Suprapubic skin (tissue), 4 donors: ENCODE measurements at regions not wholly inside any gene's neighbourhood (a gene's known extent, or its start where the extent isn't known, plus 50 kb on each side); places are given as distances from the start of the nearest gene placed in this dataset.

Source experiments
- DNase-seq, 2 donors: peaks; one replicate each; pipeline ENCODE4 v3.0.0-alpha.2; 2019; ENCODE audit warnings: low spot score in 2 of 2
- H3K27ac ChIP-seq: fragments of 200-600 bp; sonication (generic); one replicate; pipeline ENCODE4 v1.5.1; 2019
- H3K27me3 ChIP-seq: fragments of 200-600 bp; sonication (generic); one replicate; pipeline ENCODE4 v1.5.1; 2019
- H3K36me3 ChIP-seq: fragments of 200-600 bp; sonication (generic); one replicate; pipeline ENCODE4 v1.5.1; 2019
- H3K4me1 ChIP-seq: fragments of 200-600 bp; sonication (generic); one replicate; pipeline ENCODE4 v1.5.1; 2019
- H3K4me3 ChIP-seq: fragments of 200-600 bp; sonication (generic); one replicate; pipeline ENCODE4 v1.5.1; 2019; ENCODE audit warnings: mild to moderate bottlenecking
- H3K9me3 ChIP-seq: fragments of 200-600 bp; sonication (generic); one replicate; pipeline ENCODE4 v1.5.1; 2019
- EP300 ChIP-seq: sonication (generic); formaldehyde crosslinking; IDR thresholded peaks from one replicate; pipeline ENCODE4 v1.6.1; 2017; ENCODE audit warnings: antibody characterized with exemption
- POLR2A ChIP-seq, 2 donors: fragments of 450-650 bp; IDR thresholded peaks; one replicate each; pipeline ENCODE4 v1.6.1; 2017; ENCODE audit warnings: antibody characterized with exemption in 2 of 2, mild to moderate bottlenecking in 2 of 2, moderate library complexity in 2 of 2
- POLR2AphosphoS5 ChIP-seq, 3 donors: sonication (generic); formaldehyde crosslinking; IDR thresholded peaks; one replicate each; pipeline ENCODE4 v1.6.1; 2017; ENCODE audit warnings: antibody characterized with exemption in 3 of 3
- WGBS: methylation state at CpG from one replicate; pipeline ENCODE4 v1.1.5; 2018; 5-methylcytosine and 5-hydroxymethylcytosine counted together
- TF ChIP-seq, protein P1 (sequence below), 2 donors: fragments of 200-600 bp in 1 of 2; fragments of 450-650 bp in 1 of 2; sonication (generic) in 1 of 2; IDR thresholded peaks; one replicate each; pipeline ENCODE4 v1.5.1; 2016 to 2019; ENCODE audit warnings: antibody characterized with exemption in 2 of 2, mild to moderate bottlenecking in 1 of 2, moderate library complexity in 1 of 2

DNA sequence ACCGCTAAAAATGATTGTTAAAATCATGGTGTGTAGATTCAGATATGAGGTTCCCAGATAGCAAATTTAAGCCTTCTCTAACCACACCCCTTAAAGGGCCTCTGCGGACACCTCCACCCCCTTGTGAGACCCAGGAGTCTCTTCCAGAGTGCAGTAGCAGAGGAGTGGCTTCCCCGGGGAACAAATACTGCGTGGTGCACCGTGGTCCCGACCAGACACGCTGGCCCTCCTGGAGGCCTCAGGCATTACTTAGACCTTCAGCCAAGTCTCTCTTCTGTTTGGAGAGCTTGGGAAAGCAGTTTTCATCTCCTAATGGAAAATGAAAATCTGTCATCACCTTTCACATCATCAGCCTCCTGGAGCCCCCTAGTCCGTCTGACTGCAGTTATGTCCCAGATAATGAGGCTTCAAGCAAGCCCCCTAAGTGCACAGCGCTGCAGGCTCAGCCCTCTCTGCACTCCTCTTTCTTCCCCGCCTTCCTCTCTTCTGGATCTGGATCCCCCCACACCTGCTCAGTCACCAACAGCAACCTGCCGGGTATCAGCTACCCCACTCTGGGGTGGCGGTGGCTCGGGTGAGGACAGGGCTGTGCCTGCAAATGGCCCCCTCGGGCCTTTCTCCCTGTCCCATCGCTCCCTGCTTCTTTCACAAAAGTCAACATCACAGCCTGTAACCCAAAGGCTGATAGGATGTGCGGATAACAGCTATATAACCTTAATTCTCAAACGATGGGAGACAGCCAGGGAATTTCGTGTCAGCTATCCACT is 58.8 kb upstream of the TAGAP start:
- no peak overlapping the region for H3K4me3 ChIP-seq
- WGBS, result 44% methylated on average over 18 of the region's 18 CpGs
- no peak for DNase-seq
- H3K27ac ChIP-seq, result no peak overlapping the region
- no peaks in the 10 kb centered on the region for H3K9me3 ChIP-seq
- no peaks in the 10 kb centered on the region for H3K36me3 ChIP-seq
- TF ChIP-seq, protein P1, sequence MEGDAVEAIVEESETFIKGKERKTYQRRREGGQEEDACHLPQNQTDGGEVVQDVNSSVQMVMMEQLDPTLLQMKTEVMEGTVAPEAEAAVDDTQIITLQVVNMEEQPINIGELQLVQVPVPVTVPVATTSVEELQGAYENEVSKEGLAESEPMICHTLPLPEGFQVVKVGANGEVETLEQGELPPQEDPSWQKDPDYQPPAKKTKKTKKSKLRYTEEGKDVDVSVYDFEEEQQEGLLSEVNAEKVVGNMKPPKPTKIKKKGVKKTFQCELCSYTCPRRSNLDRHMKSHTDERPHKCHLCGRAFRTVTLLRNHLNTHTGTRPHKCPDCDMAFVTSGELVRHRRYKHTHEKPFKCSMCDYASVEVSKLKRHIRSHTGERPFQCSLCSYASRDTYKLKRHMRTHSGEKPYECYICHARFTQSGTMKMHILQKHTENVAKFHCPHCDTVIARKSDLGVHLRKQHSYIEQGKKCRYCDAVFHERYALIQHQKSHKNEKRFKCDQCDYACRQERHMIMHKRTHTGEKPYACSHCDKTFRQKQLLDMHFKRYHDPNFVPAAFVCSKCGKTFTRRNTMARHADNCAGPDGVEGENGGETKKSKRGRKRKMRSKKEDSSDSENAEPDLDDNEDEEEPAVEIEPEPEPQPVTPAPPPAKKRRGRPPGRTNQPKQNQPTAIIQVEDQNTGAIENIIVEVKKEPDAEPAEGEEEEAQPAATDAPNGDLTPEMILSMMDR (IDR thresholded peaks at IDR 0.05), result no peak
- peaks cover 4% of the 10 kb centered on the region for H3K27me3 ChIP-seq
- peaks cover 37% of the 10 kb centered on the region for H3K4me1 ChIP-seq

DNA sequence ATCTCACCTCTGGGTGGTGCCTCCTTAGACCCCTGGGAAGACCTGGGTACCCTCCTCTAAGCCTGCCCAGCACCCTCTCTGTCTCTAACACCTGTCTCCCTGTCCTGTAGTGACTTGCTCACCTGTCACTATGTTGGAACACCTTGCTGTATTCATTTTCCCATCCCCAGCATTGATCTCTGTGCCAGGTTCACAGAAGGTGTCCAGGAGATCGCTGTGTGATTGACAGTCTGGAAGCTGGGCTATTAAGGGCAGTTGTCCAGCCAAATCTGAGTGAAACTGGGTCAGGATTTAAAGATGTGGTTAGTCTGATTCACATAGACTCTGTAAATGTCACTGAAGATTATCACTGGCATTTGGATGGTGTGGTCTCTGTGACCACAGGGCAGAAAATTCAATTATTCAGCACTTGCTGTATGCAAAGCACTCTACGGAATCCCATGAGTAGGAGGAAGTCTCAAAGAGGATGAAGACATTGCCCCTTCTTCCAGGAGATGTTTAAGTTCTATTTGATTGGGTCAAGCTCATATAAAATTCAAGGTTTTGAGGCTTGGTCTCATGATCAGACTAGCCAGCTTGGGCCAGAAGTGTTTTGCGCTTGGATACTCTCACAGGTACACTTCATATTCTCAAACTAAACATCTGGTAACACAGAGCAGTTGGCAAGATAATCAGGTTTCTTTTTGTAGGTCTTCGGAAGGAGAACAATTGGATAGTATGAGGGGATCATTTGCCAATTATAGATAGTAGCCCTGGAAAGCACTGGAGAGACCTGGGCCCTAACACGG is 57.8 kb upstream of the TAGAP start:
- Histone ChIP-seq H3K36me3 (no peaks in the 10 kb centered on the region), H3K9me3 (no peaks in the 10 kb centered on the region), H3K27me3 (peaks cover 4% of the 10 kb centered on the region), H3K27ac (no peak overlapping the region), H3K4me3 (no peak overlapping the region), H3K4me1 (peaks cover 33% of the 10 kb centered on the region)
- no peak for DNase-seq
- TF ChIP-seq POLR2A (IDR thresholded peaks at IDR 0.05) (no peak), POLR2AphosphoS5 (IDR thresholded peaks at IDR 0.05) (no peak), EP300 (no peak)
- TF ChIP-seq, protein P1 (IDR thresholded peaks at IDR 0.05), result no peak
- 85% methylated on average over 5 of the region's 5 CpGs for WGBS

DNA sequence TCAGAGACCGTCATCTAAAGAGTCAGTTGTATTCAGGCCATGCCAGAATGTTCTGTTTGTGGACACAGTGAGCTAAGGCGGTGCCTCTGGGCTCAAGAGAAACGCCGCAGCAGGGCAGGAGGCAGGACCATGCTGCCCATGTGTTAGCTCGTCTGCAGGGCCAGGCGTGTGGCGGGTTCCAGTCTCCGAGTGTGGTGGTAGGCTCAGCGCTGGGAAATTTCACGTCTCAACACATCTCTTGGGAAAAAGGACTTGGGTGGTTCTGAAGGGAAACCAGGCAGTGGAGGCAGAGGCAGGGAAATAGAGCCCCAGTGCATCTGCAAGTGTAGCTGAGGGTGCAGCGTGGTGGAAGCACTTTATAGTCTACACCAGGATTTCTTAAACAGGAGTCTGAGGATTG is 56.9 kb upstream of the TAGAP start:
- H3K4me1 ChIP-seq, result peaks cover 26% of the 10 kb centered on the region
- DNase-seq, result no peak
- no peak overlapping the region for H3K27ac ChIP-seq
- no peak overlapping the region for H3K4me3 ChIP-seq
- peaks cover 4% of the 10 kb centered on the region for H3K27me3 ChIP-seq
- no peaks in the 10 kb centered on the region for H3K9me3 ChIP-seq
- TF ChIP-seq EP300, result no peak
- no peaks in the 10 kb centered on the region for H3K36me3 ChIP-seq
- WGBS, result 79% methylated on average over 11 of the region's 11 CpGs

DNA sequence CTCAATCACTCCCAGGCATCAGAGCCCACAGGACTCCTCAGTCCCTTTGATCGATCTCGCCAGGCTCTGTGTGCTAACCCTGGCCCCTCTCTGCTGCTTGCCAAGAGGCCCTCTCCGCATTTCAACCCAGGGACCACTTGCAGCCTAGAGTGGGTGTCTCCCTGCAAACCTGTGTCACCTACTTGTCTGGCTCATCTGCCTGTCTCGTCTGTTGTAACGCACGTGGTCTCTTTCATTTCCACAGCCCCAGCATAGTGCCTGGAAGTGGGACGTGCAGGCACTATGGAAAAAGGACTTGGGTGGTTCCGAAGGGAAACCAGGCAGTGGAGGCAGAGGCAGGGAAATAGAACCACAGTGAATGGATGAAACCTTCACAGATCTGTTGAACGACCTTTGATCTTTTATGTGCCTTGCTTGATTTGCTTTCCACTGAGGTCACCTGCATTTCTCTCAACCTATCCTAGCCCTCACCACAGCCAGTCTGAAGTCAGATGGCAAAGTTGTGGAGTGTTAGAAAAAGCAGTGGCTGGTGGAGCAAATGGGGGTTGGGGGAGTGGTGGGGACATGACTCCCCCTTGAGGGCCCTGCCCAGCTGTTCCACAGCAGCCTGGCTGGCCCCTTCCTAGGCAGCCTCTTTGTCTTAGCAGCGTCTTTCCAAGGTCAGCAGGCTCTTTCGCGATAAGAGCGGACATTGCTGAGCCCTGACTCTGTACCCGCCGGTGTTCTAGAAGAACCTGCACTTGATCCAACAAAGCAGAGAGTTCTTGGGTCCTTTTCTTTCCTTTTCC is 55.8 kb upstream of the TAGAP start:
- Histone ChIP-seq H3K27me3 (peaks cover 4% of the 10 kb centered on the region), H3K36me3 (no peaks in the 10 kb centered on the region), H3K9me3 (no peaks in the 10 kb centered on the region), H3K4me1 (peaks cover 19% of the 10 kb centered on the region), H3K27ac (no peak overlapping the region), H3K4me3 (no peak overlapping the region)
- 94% methylated on average over 15 of the region's 15 CpGs for WGBS
- no peak for TF ChIP-seq POLR2AphosphoS5 (IDR thresholded peaks at IDR 0.05)
- TF ChIP-seq POLR2A (IDR thresholded peaks at IDR 0.05), result no peak
- TF ChIP-seq, protein P1 (IDR thresholded peaks at IDR 0.05), result no peak
- no peak for TF ChIP-seq EP300
- DNase-seq, result no peak

DNA sequence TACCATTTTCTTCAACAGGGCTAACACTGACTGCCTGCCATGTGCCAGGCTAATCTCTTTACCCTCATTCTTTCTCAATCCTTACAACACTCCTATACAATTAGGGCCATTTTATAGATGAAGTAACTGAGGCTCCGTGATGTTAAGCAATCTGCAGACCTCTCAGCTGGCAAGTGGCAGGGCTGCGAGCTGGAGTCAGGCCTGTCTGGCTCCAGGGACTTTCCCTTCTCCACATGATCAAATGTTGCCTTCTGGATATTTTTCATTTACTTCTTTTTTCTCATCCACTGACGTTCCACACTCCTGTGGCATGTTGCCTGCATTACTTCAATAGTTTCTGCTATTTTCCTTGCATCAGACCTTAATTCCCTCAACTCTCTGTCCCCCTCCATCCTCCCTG is 55.2 kb upstream of the TAGAP start:
- peaks cover 4% of the 10 kb centered on the region for H3K27me3 ChIP-seq
- WGBS, result 49% methylated on average over 3 of the region's 3 CpGs
- TF ChIP-seq POLR2AphosphoS5 (IDR thresholded peaks at IDR 0.05) (no peak), EP300 (no peak), POLR2A (IDR thresholded peaks at IDR 0.05) (no peak)
- TF ChIP-seq, protein P1 (IDR thresholded peaks at IDR 0.05), result no peak
- no peak overlapping the region for H3K27ac ChIP-seq
- H3K4me3 ChIP-seq, result no peak overlapping the region
- H3K4me1 ChIP-seq, result peaks cover 15% of the 10 kb centered on the region
- H3K36me3 ChIP-seq, result no peaks in the 10 kb centered on the region
- no peaks in the 10 kb centered on the region for H3K9me3 ChIP-seq
- DNase-seq, result no peak
